NB4 (cell line): ENCODE measurements at regions not wholly inside any gene's neighbourhood (a gene's known extent, or its start where the extent isn't known, plus 50 kb on each side); places are given as distances from the start of the nearest gene placed in this dataset.
"Not testable (repeated sequence)": the region's sequence is repeated elsewhere in the genome, so short reads cannot be mapped to it uniquely, and the experiment has no call there.

Experiments used
- DNase-seq: peaks from one replicate; pipeline ENCODE4 v3.0.0; 2010; ENCODE audit warnings: low read depth
- H3K4me3 ChIP-seq: one replicate; pipeline ENCODE4 v1.5.1; 2011; ENCODE audit warnings: mild to moderate bottlenecking, low read depth, low read length, moderate library complexity
- MYC ChIP-seq: IDR thresholded peaks from 2 replicates; pipeline ENCODE4 v1.6.1; 2011; ENCODE audit warnings: low read depth, low read length
- POLR2A ChIP-seq: IDR thresholded peaks from 2 replicates; pipeline ENCODE4 v1.6.1; 2011; ENCODE audit warnings: mild to moderate bottlenecking; ENCODE audit not compliant: insufficient read length; ENCODE audit errors: extremely low read depth
- TF ChIP-seq, protein P1 (sequence below): IDR thresholded peaks from one replicate; pipeline ENCODE4 v1.5.1; 2012; ENCODE audit warnings: low read depth, low read length
- TF ChIP-seq, protein P2 (sequence below): IDR thresholded peaks from 2 replicates; pipeline ENCODE4 v1.6.1; 2011; ENCODE audit warnings: low read depth, low read length

DNA sequence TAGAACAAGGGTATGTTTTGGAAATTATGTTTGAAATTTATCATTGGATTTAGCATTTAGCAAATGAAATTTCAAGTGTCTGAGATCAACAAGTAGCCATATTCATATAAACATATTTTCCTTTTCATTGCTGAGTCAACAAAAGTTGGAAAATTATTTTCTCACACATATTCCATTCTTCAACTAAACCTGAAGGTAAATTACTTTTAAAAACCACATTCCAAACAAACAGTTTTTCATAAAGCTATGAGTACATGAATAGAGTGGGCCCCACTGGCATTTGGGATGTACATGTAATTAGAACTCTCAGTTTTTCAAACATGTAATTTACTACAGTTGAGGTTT, 178.3 kb upstream of the MKLN1 start:
- no peak for DNase-seq
- TF ChIP-seq MYC (no peak), POLR2A (no peak)
- TF ChIP-seq, protein P1, sequence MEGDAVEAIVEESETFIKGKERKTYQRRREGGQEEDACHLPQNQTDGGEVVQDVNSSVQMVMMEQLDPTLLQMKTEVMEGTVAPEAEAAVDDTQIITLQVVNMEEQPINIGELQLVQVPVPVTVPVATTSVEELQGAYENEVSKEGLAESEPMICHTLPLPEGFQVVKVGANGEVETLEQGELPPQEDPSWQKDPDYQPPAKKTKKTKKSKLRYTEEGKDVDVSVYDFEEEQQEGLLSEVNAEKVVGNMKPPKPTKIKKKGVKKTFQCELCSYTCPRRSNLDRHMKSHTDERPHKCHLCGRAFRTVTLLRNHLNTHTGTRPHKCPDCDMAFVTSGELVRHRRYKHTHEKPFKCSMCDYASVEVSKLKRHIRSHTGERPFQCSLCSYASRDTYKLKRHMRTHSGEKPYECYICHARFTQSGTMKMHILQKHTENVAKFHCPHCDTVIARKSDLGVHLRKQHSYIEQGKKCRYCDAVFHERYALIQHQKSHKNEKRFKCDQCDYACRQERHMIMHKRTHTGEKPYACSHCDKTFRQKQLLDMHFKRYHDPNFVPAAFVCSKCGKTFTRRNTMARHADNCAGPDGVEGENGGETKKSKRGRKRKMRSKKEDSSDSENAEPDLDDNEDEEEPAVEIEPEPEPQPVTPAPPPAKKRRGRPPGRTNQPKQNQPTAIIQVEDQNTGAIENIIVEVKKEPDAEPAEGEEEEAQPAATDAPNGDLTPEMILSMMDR = no peak
- TF ChIP-seq, protein P2, sequence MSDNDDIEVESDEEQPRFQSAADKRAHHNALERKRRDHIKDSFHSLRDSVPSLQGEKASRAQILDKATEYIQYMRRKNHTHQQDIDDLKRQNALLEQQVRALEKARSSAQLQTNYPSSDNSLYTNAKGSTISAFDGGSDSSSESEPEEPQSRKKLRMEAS = no peak
- H3K4me3 ChIP-seq = no peak overlapping the region

DNA sequence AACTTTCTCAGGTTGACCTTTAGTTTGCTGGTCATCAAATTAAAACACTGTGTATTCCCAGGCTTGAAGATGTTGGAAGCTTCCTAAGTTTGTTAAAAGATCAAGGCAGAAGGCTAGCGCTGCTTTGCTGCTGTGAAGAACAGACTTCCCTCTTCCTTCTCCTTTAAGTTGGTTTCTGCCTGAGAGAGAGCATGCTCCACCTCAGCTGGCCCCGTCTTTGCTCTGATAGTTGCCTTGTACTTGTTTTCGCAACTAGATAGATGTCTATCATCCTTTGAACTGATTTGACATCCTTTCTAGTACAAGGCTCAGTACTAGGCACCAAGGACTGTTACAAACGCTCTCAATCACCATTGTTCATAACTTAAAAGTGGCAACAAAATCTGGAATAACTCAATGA, 177.8 kb upstream of the MKLN1 start:
- no peak for TF ChIP-seq MYC
- no peak for TF ChIP-seq POLR2A
- TF ChIP-seq, protein P2 = no peak
- TF ChIP-seq, protein P1 = no peak
- no peak for DNase-seq
- no peak overlapping the region for H3K4me3 ChIP-seq

DNA sequence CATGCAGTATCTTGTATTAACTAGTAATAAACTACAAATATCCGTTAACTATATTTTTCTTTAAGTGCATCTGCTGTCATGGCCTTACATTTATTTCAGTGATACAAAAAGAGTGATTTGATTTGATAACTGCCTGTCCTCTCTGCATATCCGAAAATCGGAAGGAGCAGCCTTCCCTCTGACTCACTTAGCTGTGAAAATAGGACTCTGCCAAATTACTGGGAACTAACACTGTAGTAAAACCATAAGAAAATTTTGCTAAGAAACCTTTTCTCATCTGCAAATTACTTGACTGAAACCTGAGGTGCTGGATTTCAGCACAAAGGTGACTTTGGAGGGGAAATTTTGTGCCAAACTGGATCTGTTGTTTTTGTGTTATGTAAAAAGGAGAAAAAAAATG, 176.6 kb upstream of the MKLN1 start:
- H3K4me3 ChIP-seq = no peak overlapping the region
- no peak for DNase-seq
- TF ChIP-seq POLR2A (no peak), MYC (no peak)
- TF ChIP-seq, protein P2 = no peak
- TF ChIP-seq, protein P1 = no peak

DNA sequence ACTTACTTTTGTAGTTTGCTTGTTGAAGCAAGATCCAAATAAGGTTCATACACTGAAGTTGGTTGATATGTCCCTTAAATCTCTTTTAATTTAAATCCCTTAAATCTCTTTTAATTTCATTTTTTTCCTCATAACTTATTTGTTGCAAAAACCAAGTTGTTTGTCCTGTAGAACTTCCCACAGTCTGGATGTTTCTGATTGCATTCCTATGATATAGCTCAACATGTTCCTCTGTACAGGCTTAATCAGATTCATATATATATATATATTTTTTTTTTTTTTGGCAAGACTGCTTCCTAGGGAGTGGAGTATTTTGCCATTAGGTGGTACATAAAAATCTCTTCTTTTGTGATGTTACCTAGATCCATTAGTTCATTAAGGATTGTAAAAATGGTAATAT, 174.9 kb upstream of the MKLN1 start:
- H3K4me3 ChIP-seq = no peak overlapping the region
- no peak for DNase-seq
- no peak for TF ChIP-seq POLR2A
- TF ChIP-seq MYC = no peak
- TF ChIP-seq, protein P1 = no peak

DNA sequence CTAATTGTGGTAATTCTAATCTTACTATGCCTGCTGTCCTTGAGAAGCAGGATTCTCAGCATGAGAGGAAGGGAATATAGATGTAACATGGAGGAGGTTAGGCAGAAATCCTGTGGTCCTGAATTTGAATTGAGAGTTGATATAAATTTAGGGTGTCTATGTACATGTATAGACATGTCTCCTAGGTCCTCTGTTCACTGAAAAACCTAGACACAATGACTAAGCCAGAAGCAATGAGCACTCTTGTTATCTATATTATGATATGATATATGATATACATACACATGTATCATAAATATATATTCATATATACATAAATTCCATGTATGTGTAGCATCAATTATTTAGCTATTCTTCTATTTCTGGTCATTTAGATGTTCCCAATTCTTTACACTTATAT, 173.3 kb upstream of the MKLN1 start:
- DNase-seq = no peak
- H3K4me3 ChIP-seq = no peak overlapping the region
- TF ChIP-seq, protein P2 = no peak
- TF ChIP-seq, protein P1 = no peak
- TF ChIP-seq MYC = no peak
- TF ChIP-seq POLR2A = no peak

DNA sequence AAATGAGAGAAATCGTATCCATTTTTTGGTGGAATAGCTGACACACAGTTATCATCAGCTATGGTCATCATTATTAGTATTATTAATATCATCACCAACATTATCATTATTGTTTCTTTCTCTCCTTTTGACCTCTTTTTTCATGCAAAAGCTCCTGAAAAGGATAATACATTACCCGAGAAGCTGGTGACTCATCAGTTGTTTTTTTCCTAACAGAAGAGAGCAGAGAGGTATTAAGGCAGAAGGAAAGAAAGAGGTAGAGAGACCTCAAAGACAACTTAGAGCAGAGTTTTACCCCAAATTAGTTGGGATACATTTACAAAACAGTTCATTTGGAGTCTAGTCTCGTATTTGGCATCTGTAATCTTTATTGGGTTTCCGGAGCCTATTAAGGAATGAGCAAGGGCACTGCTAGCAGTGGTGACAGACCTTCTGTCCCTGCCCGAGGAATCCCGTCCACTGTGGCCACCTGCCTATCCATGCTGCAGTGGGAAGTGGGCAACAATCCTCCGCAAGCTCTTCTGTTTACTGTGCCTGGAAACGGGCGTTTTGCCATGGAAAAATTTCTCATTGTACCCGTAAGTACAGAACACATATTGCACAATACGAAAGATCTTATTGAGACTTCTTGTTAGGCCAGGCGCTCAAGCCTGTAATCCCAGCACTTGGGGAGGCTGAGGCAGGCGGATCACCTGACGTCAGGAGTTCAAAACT, 170.0 kb upstream of the MKLN1 start:
- TF ChIP-seq, protein P1 = no peak
- TF ChIP-seq MYC (no peak), POLR2A (no peak)
- no peak for DNase-seq
- H3K4me3 ChIP-seq = no peak overlapping the region

DNA sequence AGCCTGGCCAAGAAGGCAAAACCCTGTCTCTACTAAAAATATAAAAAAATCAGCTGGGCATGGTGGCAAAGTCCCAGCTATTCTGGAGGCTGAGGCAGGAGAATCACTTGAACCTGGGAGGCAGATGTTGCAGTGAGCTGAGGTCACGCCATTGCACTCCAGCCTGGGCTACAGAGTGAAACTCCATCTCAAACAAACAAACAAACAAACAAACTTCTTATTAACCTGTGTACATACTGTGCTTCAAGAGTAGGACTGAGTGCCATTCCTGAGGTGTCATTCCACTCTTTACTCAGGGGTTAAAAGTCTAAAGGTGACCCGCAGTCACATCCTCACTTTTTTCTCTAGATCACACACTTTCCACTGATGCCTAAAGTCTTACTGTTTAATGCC, 169.4 kb upstream of the MKLN1 start:
- not testable (repeated sequence) for H3K4me3 ChIP-seq, DNase-seq
